ENCODE measurements at regions not wholly inside any gene's neighbourhood (a gene's known extent, or its start where the extent isn't known, plus 50 kb on each side); places are given as distances from the start of the nearest gene placed in this dataset.

DNA sequence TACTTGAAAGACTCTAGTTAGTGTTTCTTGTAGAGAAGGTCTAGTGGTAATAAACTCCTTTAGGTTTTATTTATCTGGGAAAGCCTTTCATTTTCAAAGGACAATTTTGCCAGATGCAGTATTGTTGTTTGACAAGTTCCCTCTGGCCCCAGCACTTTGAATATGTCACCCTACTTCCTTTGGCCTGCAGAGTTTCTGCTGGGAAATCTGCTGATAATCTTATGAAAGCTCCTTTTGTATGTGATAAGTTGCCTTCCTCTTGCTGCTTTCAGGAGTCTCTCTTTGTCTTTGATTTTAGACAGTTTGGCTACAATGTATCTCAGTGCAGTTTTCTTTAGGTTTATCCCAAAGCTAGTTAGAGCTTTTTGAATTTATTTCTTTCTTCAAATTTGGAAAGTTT is 106.2 kb upstream of the L3MBTL4 start:
- no peak for FAIRE-seq
- intact Hi-C loops (cut with micrococcal nuclease) = loop anchor here (5.0 kb wide), 1 partner anchor 644 kb away; no protein-coding TSS in a partner anchor
- no peak overlapping the region for H3K4me3 ChIP-seq
- H3K27ac ChIP-seq (ENCODE audit: extremely low read depth, low read depth, low read length) = no peak overlapping the region
- no peaks in the 10 kb centered on the region for H4K20me1 ChIP-seq (replicated peaks; ENCODE audit: control insufficient read depth, insufficient read depth, low read length)
- DNase-seq (ENCODE audit: extremely low read depth in 1 of 4, low spot score in 3 of 4) = no peak
- H3K4me2 ChIP-seq (ENCODE audit: insufficient read depth, low read length) = no peak overlapping the region
- no peaks in the 10 kb centered on the region for H3K79me2 ChIP-seq (ENCODE audit: control insufficient read depth, insufficient read depth, low read length)
- ChIA-PET POLR2A (no interaction called here), CTCF (ENCODE audit: low intra/inter-chr PET ratio) (no interaction called here)
- ATAC-seq = no peak
- BruUV-seq (replicated peaks) = no TSS peak
- no peaks in the 10 kb centered on the region for H3K36me3 ChIP-seq (ENCODE audit: control insufficient read depth, insufficient read depth, low read length)
- H3K9me3 ChIP-seq (replicated peaks; ENCODE audit: control insufficient read depth, insufficient read depth, low read depth, low read length) = no peaks in the 10 kb centered on the region
- no peak overlapping the region for H2AFZ ChIP-seq (ENCODE audit: low read depth, low read length)
- H3K9me1 ChIP-seq (ENCODE audit: control insufficient read depth, insufficient read depth, low read length) = no peaks in the 10 kb centered on the region
- H3K27me3 ChIP-seq (ENCODE audit: control insufficient read depth in 2 of 2, insufficient read depth in 2 of 2, low read length in 2 of 2) = no peaks in the 10 kb centered on the region
- no peak overlapping the region for H3K9ac ChIP-seq (ENCODE audit: insufficient read depth in 1 of 2, low read depth in 2 of 2, low read length in 2 of 2)
- in situ Hi-C loops (cut with MboI) = no loop called here
- H3K4me1 ChIP-seq (replicated peaks in 1 of 2; ENCODE audit: control insufficient read depth in 2 of 2, insufficient read depth in 2 of 2, low read length in 2 of 2) = no peaks in the 10 kb centered on the region
- no peak for TF ChIP-seq CBX8 (IDR thresholded peaks at IDR 0.05; ENCODE audit: borderline replicate concordance, extremely low read depth, low read depth, low read length, poor library complexity, severe bottlenecking)
- no peak for TF ChIP-seq CBX2 (IDR thresholded peaks at IDR 0.05; ENCODE audit: insufficient read depth, low read length, poor library complexity, severe bottlenecking)
- no peak for TF ChIP-seq GTF2F1 (IDR thresholded peaks at IDR 0.05; ENCODE audit: low read depth, low read length)
- no peak for TF ChIP-seq CCNT2 (IDR thresholded peaks at IDR 0.05; ENCODE audit: borderline replicate concordance, extremely low read depth, insufficient read length, low read depth, low read length)
- no peak for TF ChIP-seq YY1 (IDR thresholded peaks at IDR 0.05; ENCODE audit: borderline replicate concordance in 1 of 3, control insufficient read depth in 1 of 3, extremely low read depth in 1 of 3, insufficient read depth in 3 of 3, insufficient read length in 1 of 3, insufficient replicate concordance in 2 of 3, low read depth in 1 of 3, low read length in 2 of 3)
- TF ChIP-seq, protein P1, sequence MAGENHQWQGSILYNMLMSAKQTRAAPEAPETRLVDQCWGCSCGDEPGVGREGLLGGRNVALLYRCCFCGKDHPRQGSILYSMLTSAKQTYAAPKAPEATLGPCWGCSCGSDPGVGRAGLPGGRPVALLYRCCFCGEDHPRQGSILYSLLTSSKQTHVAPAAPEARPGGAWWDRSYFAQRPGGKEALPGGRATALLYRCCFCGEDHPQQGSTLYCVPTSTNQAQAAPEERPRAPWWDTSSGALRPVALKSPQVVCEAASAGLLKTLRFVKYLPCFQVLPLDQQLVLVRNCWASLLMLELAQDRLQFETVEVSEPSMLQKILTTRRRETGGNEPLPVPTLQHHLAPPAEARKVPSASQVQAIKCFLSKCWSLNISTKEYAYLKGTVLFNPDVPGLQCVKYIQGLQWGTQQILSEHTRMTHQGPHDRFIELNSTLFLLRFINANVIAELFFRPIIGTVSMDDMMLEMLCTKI (IDR thresholded peaks at IDR 0.05; ENCODE audit: partially characterized antibody) = no peak
- no peak for TF ChIP-seq PYGO2 (tag; IDR thresholded peaks at IDR 0.05)
- TF ChIP-seq, protein P2, sequence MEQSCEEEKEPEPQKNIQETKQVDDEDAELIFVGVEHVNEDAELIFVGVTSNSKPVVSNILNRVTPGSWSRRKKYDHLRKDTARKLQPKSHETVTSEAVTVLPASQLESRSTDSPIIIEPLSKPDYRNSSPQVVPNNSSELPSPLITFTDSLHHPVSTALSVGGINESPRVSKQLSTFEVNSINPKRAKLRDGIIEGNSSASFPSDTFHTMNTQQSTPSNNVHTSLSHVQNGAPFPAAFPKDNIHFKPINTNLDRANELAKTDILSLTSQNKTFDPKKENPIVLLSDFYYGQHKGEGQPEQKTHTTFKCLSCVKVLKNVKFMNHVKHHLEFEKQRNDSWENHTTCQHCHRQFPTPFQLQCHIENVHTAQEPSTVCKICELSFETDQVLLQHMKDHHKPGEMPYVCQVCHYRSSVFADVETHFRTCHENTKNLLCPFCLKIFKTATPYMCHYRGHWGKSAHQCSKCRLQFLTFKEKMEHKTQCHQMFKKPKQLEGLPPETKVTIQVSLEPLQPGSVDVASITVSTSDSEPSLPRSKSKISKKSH (CRISPR knock-in tag; IDR thresholded peaks at IDR 0.05) = no peak
- no peak for TF ChIP-seq ZNF143 (CRISPR knock-in tag; IDR thresholded peaks at IDR 0.05)
- TF ChIP-seq, protein P3, sequence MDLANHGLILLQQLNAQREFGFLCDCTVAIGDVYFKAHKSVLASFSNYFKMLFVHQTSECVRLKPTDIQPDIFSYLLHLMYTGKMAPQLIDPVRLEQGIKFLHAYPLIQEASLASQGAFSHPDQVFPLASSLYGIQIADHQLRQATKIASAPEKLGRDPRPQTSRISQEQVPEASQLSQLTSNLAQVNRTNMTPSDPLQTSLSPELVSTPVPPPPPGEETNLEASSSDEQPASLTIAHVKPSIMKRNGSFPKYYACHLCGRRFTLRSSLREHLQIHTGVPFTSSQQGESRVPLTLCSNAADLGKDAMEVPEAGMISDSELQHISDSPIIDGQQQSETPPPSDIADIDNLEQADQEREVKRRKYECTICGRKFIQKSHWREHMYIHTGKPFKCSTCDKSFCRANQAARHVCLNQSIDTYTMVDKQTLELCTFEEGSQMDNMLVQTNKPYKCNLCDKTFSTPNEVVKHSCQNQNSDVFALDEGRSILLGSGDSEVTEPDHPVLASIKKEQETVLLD (IDR thresholded peaks at IDR 0.05) = no peak
